ENCODE measurements at regions not wholly inside any gene's neighbourhood (a gene's known extent, or its start where the extent isn't known, plus 50 kb on each side); places are given as distances from the start of the nearest gene placed in this dataset.

- DNase-seq (ENCODE audit: low read depth) = no peak
- no peak overlapping the region for H3K4me3 ChIP-seq (ENCODE audit: low read length)
- no peak for TF ChIP-seq CTCF (IDR thresholded peaks at IDR 0.05; ENCODE audit: insufficient read depth, low read depth, low read length, missing control alignments)
Measured at GRCh38 chr5:5650949-5651348, 228.5 kb downstream of the ICE1 start.

- DNase-seq (ENCODE audit: low read depth) = no peak
- H3K4me3 ChIP-seq (ENCODE audit: low read length) = no peak overlapping the region
- TF ChIP-seq CTCF (IDR thresholded peaks at IDR 0.05; ENCODE audit: insufficient read depth, low read depth, low read length, missing control alignments) = no peak
Measured at GRCh38 chr5:5650242-5650641, 227.8 kb downstream of the ICE1 start.

- no peak for TF ChIP-seq CTCF (IDR thresholded peaks at IDR 0.05; ENCODE audit: insufficient read depth, low read depth, low read length, missing control alignments)
- no peak overlapping the region for H3K4me3 ChIP-seq (ENCODE audit: low read length)
- no peak for DNase-seq (ENCODE audit: low read depth)
Measured at GRCh38 chr5:5649641-5650040, 227.2 kb downstream of the ICE1 start.

GRCh38 chr5:5648694-5649093 lies 226.2 kb downstream of the ICE1 start:
- DNase-seq (ENCODE audit: low read depth) = no peak
- no peak for TF ChIP-seq CTCF (IDR thresholded peaks at IDR 0.05; ENCODE audit: insufficient read depth, low read depth, low read length, missing control alignments)
- H3K4me3 ChIP-seq (ENCODE audit: low read length) = no peak overlapping the region

GRCh38 chr5:5645891-5646290 lies 223.4 kb downstream of the ICE1 start:
- H3K4me3 ChIP-seq (ENCODE audit: low read length) = no peak overlapping the region
- no peak for TF ChIP-seq CTCF (IDR thresholded peaks at IDR 0.05; ENCODE audit: insufficient read depth, low read depth, low read length, missing control alignments)
- DNase-seq (ENCODE audit: low read depth) = no peak

- TF ChIP-seq CTCF (IDR thresholded peaks at IDR 0.05; ENCODE audit: insufficient read depth, low read depth, low read length, missing control alignments) = no peak
- no peak overlapping the region for H3K4me3 ChIP-seq (ENCODE audit: low read length)
- DNase-seq (ENCODE audit: low read depth) = no peak
Measured at GRCh38 chr5:5645198-5645597, 222.7 kb downstream of the ICE1 start.

GRCh38 chr5:5644249-5644648 lies 221.8 kb downstream of the ICE1 start:
- H3K4me3 ChIP-seq (ENCODE audit: low read length) = no peak overlapping the region
- no peak for TF ChIP-seq CTCF (IDR thresholded peaks at IDR 0.05; ENCODE audit: insufficient read depth, low read depth, low read length, missing control alignments)
- DNase-seq (ENCODE audit: low read depth) = no peak
